H9 (cell line): ENCODE measurements at regions not wholly inside any gene's neighbourhood (a gene's known extent, or its start where the extent isn't known, plus 50 kb on each side); places are given as distances from the start of the nearest gene placed in this dataset.

ENCODE experiments used
- DNase-seq: peaks from one replicate; pipeline ENCODE4 v3.0.0-alpha.2; 2017
- H2AFZ ChIP-seq: one replicate; pipeline ENCODE4 v1.6.1; 2013; ENCODE audit warnings: mild to moderate bottlenecking, low read length, control low read depth, moderate library complexity
- H2AK5ac ChIP-seq: 2 replicates; pipeline ENCODE4 v1.6.1; 2013; ENCODE audit warnings: low read length, control low read depth, mixed read lengths; ENCODE audit not compliant: insufficient read length
- H2BK120ac ChIP-seq: one replicate; pipeline ENCODE4 v1.6.1; 2013; ENCODE audit warnings: low read depth, mild to moderate bottlenecking, low read length, control low read depth, inconsistent platforms; ENCODE audit not compliant: poor library complexity, severe bottlenecking
- H2BK12ac ChIP-seq: 2 replicates; pipeline ENCODE4 v1.6.1; 2013; ENCODE audit warnings: low read length, control low read depth, mixed read lengths, low read depth; ENCODE audit not compliant: insufficient read length
- H2BK15ac ChIP-seq: 2 replicates; pipeline ENCODE4 v1.6.1; 2013; ENCODE audit warnings: low read depth, low read length, control low read depth
- H2BK20ac ChIP-seq: one replicate; pipeline ENCODE4 v1.6.1; 2013; ENCODE audit warnings: low read depth, mild to moderate bottlenecking, low read length, control low read depth, inconsistent platforms; ENCODE audit not compliant: poor library complexity, severe bottlenecking
- H2BK5ac ChIP-seq: 2 replicates; pipeline ENCODE4 v1.6.1; 2013; ENCODE audit warnings: low read length, control low read depth, mixed read lengths; ENCODE audit not compliant: insufficient read length
- H3K14ac ChIP-seq: 2 replicates; pipeline ENCODE4 v1.6.1; 2013; ENCODE audit warnings: low read length, control low read depth; ENCODE audit not compliant: insufficient read depth
- H3K18ac ChIP-seq: 2 replicates; pipeline ENCODE4 v1.6.1; 2013; ENCODE audit warnings: low read depth, mild to moderate bottlenecking, mixed read lengths, low read length, control low read depth; ENCODE audit not compliant: insufficient read length
- H3K23ac ChIP-seq: 2 replicates; pipeline ENCODE4 v1.6.1; 2013; ENCODE audit warnings: low read length, control low read depth, mixed read lengths, low read depth; ENCODE audit not compliant: insufficient read length
- H3K23me2 ChIP-seq: 2 replicates; pipeline ENCODE4 v1.6.1; 2013; ENCODE audit warnings: low read depth, mild to moderate bottlenecking, mixed read lengths, low read length, control low read depth; ENCODE audit not compliant: insufficient read length, poor library complexity, severe bottlenecking
- H3K27ac ChIP-seq: 2 replicates; pipeline ENCODE4 v1.5.1; 2013; ENCODE audit warnings: low read length, control low read depth, mixed read lengths, low read depth; ENCODE audit not compliant: insufficient read length
- H3K27me3 ChIP-seq: 2 replicates; pipeline ENCODE4 v1.6.1; 2013; ENCODE audit warnings: low read length, control low read depth, inconsistent platforms; ENCODE audit not compliant: insufficient read depth
- H3K4ac ChIP-seq: 2 replicates; pipeline ENCODE4 v1.6.1; 2013; ENCODE audit warnings: low read depth, mild to moderate bottlenecking, control low read depth, inconsistent platforms, low read length, moderate library complexity
- H3K4me1 ChIP-seq: 2 replicates; pipeline ENCODE4 v1.6.1; 2013; ENCODE audit warnings: low read length, control low read depth, inconsistent platforms; ENCODE audit not compliant: insufficient read depth
- H3K4me2 ChIP-seq: 2 replicates; pipeline ENCODE4 v1.6.1; 2013; ENCODE audit warnings: low read length, control low read depth, mixed read lengths; ENCODE audit not compliant: insufficient read length, insufficient read depth
- H3K56ac ChIP-seq: 2 replicates; pipeline ENCODE4 v1.6.1; 2013; ENCODE audit warnings: low read depth, mild to moderate bottlenecking, mixed read lengths, low read length, control low read depth; ENCODE audit not compliant: insufficient read length
- H3K79me1 ChIP-seq: 2 replicates; pipeline ENCODE4 v1.6.1; 2013; ENCODE audit warnings: low read depth, mild to moderate bottlenecking, moderate library complexity, low read length, control low read depth, inconsistent platforms; ENCODE audit not compliant: insufficient read depth, poor library complexity, severe bottlenecking
- H3K79me2 ChIP-seq: 2 replicates; pipeline ENCODE4 v1.6.1; 2013; ENCODE audit warnings: low read length, control low read depth, inconsistent platforms; ENCODE audit not compliant: insufficient read depth
- H3K9ac ChIP-seq: 2 replicates; pipeline ENCODE4 v1.6.1; 2013; ENCODE audit warnings: low read length, control low read depth, mixed read lengths; ENCODE audit not compliant: insufficient read length; ENCODE audit errors: extremely low read depth
- H3K9me3 ChIP-seq: one replicate; pipeline ENCODE4 v1.6.1; 2013; ENCODE audit warnings: low read depth, low read length, inconsistent platforms; ENCODE audit not compliant: control insufficient read depth
- H3T11ph ChIP-seq: one replicate; pipeline ENCODE4 v1.6.1; 2013; ENCODE audit warnings: mild to moderate bottlenecking, low read length, control low read depth, inconsistent platforms
- H4K20me1 ChIP-seq: one replicate; pipeline ENCODE4 v1.6.1; 2013; ENCODE audit not compliant: control insufficient read depth, insufficient read length, insufficient read depth
- H4K5ac ChIP-seq: 2 replicates; pipeline ENCODE4 v1.6.1; 2013; ENCODE audit warnings: low read depth, mild to moderate bottlenecking, mixed read lengths, low read length, control low read depth; ENCODE audit not compliant: insufficient read length
- H4K8ac ChIP-seq: replicated peaks from 2 replicates; pipeline ENCODE4 v1.6.1; 2013; ENCODE audit warnings: low read length, control low read depth, mixed read lengths, low read depth; ENCODE audit not compliant: insufficient read length
- H4K91ac ChIP-seq: 2 replicates; pipeline ENCODE4 v1.6.1; 2013; ENCODE audit warnings: low read depth, mild to moderate bottlenecking, moderate library complexity, mixed read lengths, low read length, control low read depth; ENCODE audit not compliant: insufficient read length
- H3K27ac Mint-ChIP-seq, 3 experiments: 2 replicates in 2 of 3; 3 replicates in 1 of 3; pipeline ENCODE4 v1.8.0; 2020 to 2021; ENCODE audit warnings: mixed read lengths in 3 of 3, mild to moderate bottlenecking in 1 of 3, moderate library complexity in 1 of 3
- H3K27me3 Mint-ChIP-seq: 2 replicates; pipeline ENCODE4 v1.8.0; 2021; ENCODE audit warnings: low read depth, mild to moderate bottlenecking, moderate library complexity, mixed read lengths
- H3K36me3 Mint-ChIP-seq, 3 experiments: 2 replicates in 2 of 3; 3 replicates in 1 of 3; pipeline ENCODE4 v1.8.0; 2020 to 2021; ENCODE audit warnings: low read depth in 3 of 3, mixed read lengths in 3 of 3; ENCODE audit not compliant: insufficient read depth in 1 of 3
- H3K4me1 Mint-ChIP-seq, 2 experiments: 2 replicates each; pipeline ENCODE4 v1.8.0; 2020; ENCODE audit warnings: mixed read lengths in 2 of 2
- H3K4me3 Mint-ChIP-seq, 2 experiments: 2 replicates in 1 of 2; 3 replicates in 1 of 2; pipeline ENCODE4 v1.8.0; 2020 to 2021; ENCODE audit warnings: mild to moderate bottlenecking in 2 of 2, mixed read lengths in 2 of 2, moderate library complexity in 1 of 2
- H3K9me3 Mint-ChIP-seq, 2 experiments: 2 replicates in 1 of 2; 3 replicates in 1 of 2; pipeline ENCODE4 v1.8.0; 2020; ENCODE audit warnings: mild to moderate bottlenecking in 2 of 2, mixed read lengths in 2 of 2, moderate library complexity in 1 of 2
- WGBS: extraction: QIAGEN DNeasy Blood & Tissue Kit; methylation state at CpG from one replicate; pipeline ENCODE4 v1.1.7; 2013; ENCODE audit warnings: missing lambda C conversion rate, low lambda C conversion rate, mixed read lengths; ENCODE audit not compliant: insufficient read length; ENCODE audit errors: extremely low coverage; 5-methylcytosine and 5-hydroxymethylcytosine counted together
- TF ChIP-seq, protein P1 (sequence below): fragments of 200-600 bp; sonication (generic); conservative IDR thresholded peaks from 3 replicates; pipeline ENCODE4 v1.8.0; 2021; ENCODE audit warnings: antibody characterized with exemption, mild to moderate bottlenecking

DNA sequence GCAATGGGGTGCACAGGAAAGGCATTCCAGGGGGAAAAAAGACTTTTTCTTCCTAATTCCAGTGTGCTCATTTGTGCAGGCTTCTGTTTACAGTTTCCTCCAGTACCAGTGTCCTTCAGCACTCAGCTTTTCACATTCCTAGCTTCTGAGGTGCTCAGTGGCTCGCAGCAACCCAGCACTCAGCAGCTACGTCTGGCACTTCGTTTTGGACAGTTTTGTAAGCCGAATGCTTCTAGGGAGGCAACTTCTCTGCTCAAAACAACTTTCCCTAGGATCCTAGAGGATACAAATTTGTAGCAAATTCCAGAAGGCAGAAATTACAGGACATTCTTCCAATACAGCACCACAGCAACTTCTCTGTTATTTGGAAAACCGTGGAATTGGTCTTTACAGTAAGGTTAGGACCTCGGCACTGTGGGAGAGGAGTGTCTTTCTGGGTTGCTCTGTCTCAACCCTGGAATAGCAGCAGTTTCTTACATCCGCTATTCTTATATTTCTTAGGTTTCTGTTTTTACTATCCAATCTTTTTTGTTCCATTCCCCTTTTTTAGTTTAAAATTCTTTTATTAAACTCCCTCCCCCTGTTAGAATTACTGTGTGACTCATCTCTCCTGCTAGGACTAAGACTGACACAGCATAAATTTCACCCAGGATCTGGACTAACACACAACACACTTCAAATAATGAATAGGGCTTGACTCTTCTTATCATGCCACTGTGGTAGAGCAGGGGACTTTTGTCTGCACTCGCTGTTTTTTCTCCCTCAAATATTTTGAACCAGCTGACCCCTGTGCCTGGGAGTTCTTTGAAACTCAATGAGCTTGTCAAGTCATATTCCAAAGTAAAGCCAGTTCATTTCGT is 1314.7 kb downstream of the FSTL5 start:
- Histone ChIP-seq H2BK12ac (no peak overlapping the region), H3K18ac (no peak overlapping the region), H3K27me3 (no peaks in the 10 kb centered on the region), H4K8ac (no peak overlapping the region), H3K79me1 (no peaks in the 10 kb centered on the region), H2BK120ac (no peak overlapping the region), H3T11ph (no peak overlapping the region), H2AK5ac (no peak overlapping the region), H3K27ac (no peak overlapping the region), H2AFZ (no peak overlapping the region), H4K91ac (no peak overlapping the region), H2BK20ac (no peak overlapping the region), H3K56ac (no peak overlapping the region), H3K23ac (no peak overlapping the region), H3K14ac (no peak overlapping the region), H4K20me1 (no peaks in the 10 kb centered on the region), H3K4me1 (0 out of 2 replicates have a peak, but pooled peaks cover 2% of the 10 kb centered on the region), H2BK5ac (no peak overlapping the region), H2BK15ac (no peak overlapping the region), H3K23me2 (no peaks in the 10 kb centered on the region), H3K4me2 (no peak overlapping the region), H4K5ac (no peak overlapping the region), H3K4ac (no peak overlapping the region), H3K9me3 (no peaks in the 10 kb centered on the region), H3K9ac (no peak overlapping the region), H3K79me2 (no peaks in the 10 kb centered on the region)
- Mint-ChIP-seq H3K4me1 (peaks cover 0 to 7% of the 10 kb centered on the region in 2 experiments; a peak in 2 of 4 replicates), H3K36me3 (no peaks in the 10 kb centered on the region), H3K27me3 (no peaks in the 10 kb centered on the region; the same call in 1 of the 2 replicates), H3K9me3 (no peaks in the 10 kb centered on the region), H3K27ac (peak overlapping the region in 1 of 3 experiments; percentile 57; a peak in 2 of 7 replicates), H3K4me3 (no peak overlapping the region)
- TF ChIP-seq, protein P1, sequence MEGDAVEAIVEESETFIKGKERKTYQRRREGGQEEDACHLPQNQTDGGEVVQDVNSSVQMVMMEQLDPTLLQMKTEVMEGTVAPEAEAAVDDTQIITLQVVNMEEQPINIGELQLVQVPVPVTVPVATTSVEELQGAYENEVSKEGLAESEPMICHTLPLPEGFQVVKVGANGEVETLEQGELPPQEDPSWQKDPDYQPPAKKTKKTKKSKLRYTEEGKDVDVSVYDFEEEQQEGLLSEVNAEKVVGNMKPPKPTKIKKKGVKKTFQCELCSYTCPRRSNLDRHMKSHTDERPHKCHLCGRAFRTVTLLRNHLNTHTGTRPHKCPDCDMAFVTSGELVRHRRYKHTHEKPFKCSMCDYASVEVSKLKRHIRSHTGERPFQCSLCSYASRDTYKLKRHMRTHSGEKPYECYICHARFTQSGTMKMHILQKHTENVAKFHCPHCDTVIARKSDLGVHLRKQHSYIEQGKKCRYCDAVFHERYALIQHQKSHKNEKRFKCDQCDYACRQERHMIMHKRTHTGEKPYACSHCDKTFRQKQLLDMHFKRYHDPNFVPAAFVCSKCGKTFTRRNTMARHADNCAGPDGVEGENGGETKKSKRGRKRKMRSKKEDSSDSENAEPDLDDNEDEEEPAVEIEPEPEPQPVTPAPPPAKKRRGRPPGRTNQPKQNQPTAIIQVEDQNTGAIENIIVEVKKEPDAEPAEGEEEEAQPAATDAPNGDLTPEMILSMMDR, result no peak
- no CpG with 5 or more reads among the region's 9 CpGs for WGBS
- no peak for DNase-seq
